RKO (cell line): ENCODE measurements at regions not wholly inside any gene's neighbourhood (a gene's known extent, or its start where the extent isn't known, plus 50 kb on each side); places are given as distances from the start of the nearest gene placed in this dataset.
A peak's percentile ranks its signal among the peaks of the same experiment; 100 is the strongest.
"Not testable (repeated sequence)": the region's sequence is repeated elsewhere in the genome, so short reads cannot be mapped to it uniquely, and the experiment has no call there.

Source experiments
- DNase-seq: peaks from one replicate; pipeline ENCODE4 v3.0.0-alpha.2; 2016; ENCODE audit warnings: low spot score

DNA sequence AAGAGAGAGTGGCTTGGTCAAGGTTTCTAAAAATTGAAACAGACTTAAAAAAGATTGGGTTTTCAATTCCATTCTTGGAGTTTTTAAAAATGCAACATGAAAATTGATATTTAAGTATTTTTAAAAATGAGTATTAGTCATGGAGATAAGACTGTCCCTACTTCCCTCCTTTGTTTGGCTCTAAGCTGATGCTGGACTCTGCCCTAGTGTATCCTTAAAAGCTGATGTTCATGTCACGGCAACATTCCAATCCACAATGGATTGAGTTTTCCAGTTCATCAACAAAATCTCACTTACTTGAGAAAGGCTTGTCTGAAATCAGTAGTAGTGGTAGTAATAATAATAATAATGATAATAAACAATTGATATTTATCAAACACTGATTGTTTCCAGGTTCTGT, 119.0 kb upstream of the SLC38A2 start:
- no peak for DNase-seq

DNA sequence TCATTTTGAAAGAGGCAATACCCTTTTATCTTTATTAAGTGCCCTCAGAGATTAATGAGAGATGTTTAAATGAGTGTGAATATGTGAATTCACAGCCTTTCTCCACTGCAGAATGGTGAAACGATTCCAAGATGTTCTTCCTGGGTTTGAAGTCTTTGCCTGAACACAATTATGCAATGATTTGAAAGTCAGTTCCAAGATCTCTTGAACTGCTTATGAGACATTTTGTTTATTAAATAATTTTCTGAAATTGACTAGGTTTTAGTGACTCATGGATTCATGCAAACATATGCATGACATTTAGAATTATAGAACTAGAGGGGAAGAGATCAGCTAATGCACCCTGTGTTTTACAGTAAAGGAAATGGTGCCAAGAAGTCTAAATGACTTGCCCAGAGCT, 118.1 kb upstream of the SLC38A2 start:
- no peak for DNase-seq

DNA sequence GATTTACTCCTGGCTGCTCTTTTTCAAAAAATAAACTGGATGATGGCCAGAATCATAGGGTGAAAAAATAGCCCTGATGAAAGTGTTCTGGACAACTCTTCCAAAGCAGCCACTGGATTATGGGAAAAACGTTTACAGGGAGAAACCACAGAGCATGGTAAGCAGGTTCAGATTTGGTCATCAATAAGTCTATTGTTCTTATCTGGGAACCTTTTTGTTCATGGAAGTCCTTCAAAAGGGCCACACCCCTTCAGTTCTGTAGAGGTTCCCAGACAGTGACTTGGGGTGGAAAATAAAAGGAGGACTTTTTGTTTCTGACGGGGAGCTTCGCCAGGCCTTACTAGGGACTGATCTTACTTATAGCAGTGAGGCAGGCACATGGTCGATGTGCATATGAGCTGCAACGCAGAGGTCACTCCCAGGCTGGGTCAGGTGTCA, 117.4 kb upstream of the SLC38A2 start:
- no peak for DNase-seq

DNA sequence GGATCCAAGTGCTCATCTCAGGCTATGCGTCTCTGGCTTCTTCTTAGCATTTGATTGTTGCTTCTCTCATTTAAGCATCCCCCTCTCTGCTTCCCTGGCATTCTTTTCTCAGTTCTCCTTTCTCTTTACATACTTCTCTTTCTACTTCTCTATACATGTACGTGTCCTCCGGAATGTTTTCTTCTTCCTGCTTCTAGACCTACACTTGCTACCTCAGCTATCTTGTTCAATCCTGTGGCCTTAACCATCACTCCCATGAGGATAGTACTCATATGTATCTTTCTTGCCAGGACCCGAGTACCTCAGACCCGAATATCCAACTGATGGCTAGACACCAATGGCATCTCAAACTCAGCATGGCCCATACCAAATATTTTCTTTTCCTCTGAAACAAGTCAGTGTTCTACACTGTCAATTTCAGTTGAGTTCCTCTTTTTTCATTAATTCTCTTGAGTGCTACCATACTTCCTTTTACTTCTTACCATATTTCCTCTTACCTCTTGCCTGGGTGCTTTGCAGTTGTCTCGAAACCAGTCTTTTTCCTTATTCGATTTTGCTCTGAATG, 115.1 kb upstream of the SLC38A2 start:
- DNase-seq, result no peak

DNA sequence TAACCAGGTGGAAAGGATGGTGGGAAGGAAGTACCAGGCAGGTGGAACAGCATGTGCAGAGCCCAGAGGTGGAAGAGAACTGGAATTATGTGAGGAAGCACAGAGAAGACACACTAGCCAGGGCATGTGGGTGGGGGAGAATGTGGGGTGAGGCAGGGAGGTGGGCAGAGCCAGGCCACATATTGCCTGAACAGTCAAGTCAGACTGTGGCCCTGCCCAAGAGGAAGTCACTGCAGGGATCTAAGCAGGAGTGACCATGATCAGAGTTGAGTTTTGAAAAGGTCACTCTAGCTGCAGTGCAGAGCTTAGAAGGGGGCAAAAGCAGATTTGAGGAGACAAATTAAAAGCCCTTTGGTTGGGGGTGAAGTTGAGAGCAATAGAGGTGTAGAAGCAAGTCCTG, 114.0 kb upstream of the SLC38A2 start:
- DNase-seq, result no peak

DNA sequence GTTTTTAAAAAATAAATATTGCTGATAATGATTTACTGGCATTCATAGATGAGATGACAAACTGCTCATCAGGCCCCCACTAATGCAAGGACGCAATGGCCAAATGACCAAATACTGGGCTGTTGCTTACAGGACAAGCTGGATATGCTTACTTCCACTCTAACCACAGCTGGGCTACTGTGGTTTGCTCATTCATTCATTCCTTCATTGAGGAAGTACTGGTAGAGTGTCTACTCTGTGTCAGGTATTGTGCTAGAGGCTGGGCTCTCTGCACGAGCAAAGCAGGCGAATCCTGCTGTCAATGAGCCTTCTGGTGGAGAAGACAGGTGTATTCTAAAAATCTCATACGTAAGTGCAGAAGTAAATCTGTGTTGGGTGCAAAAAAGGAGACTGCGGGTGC, 113.3 kb upstream of the SLC38A2 start:
- no peak for DNase-seq

DNA sequence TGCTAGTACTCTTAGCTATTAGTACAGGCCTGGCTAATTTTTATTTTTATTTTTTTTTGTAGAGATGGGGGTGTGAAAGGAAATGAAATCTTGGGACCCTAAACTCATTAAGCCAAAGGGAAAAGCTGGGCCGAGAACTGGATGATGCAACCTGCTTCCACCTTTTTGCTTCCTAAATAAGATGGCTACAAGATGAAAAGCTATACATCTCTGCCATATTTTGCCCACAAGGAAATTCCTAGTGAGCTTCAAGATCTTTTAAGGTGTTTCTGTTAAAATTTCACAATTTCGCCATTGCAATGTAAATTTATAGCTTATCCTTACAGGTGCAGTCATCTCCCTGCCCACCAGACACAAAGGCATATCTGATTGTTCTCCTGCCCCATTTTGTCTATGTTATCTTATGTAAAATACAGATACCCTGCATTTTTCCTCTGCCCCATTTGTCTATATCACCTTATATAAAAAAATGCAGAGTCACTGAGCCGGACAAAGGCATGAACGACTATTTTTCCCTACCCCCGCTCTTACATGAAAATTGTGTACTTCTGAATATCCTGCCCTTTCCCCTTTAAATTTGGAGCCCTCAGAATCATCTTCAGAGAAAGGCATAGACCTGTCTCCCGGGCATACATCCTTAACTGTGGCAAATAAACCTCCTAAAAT, 112.0 kb upstream of the SLC38A2 start:
- no peak for DNase-seq

DNA sequence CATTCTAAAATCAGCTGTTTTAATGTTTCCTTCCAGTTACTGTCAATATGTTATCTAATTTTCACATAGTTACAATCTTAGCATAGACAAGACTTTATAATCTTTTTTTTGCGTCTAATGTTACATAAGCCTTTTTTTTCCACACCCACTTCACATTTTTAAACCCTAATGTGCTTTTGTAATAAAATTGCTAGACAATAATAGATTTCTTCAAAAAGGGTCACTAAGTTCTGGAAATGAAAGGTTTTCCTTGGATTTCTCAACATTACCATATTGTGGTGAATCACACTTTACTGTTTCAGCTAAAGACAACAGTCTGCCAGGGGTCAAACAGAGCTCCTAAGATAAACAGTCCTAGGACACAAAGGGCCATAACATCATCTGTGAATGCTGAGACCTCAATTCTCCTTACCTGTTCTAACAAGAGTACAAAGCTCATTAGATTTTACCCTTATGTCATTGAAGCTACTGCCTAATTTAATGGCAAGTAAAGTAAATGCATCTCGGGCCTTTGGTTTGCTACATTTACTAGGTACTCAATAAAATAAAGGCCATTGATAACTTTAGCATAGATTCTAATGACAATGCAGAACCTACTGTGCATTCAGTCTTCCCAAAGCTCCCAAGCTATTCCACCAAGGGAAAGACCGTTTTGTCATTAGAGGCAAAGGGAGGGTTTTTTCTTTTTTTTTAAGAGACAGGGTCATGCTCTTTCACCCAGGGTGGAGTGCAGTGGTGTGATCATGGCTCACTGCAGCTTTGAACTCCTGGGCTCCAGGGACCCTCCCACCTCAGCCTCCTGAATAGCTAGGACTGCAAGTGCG, 111.2 kb upstream of the SLC38A2 start:
- no peak for DNase-seq

DNA sequence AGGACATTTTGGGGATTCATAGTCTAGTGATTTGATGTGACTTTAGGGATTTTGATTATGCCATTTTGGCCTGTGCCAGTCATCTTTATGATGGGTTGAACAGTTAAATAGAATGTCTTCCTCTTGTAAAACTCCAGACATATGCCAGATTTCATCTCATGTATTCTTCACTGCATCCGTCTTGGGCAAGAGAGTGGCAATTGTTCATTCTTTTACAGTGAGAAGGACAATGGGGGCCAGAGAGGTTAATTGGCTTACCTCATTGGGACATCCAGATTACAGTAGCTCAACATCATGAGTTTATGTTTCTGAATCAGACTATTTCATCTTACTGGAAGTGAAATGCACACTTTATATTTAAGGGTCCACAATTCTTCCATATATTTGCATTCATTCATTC, 108.2 kb upstream of the SLC38A2 start:
- DNase-seq, result no peak

DNA sequence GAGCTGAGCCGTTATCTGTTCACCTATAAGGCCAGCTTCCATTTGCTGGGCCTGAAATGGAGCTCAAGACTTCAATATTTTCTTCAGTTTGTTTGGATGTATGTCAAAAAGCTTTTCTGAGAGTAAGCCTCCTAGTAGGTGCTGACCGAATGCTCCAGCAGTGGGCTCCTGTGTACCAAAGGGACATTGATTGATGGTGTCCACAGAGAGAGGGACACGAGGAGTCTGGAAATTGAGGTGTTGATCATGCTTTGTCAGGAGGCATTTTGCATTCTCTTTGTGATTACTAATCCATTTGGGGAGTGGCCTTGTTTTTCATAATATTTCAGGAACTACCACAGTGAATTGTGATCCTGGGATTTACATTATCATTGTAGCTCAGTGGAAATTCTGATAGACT, 107.7 kb upstream of the SLC38A2 start:
- DNase-seq, result no peak

DNA sequence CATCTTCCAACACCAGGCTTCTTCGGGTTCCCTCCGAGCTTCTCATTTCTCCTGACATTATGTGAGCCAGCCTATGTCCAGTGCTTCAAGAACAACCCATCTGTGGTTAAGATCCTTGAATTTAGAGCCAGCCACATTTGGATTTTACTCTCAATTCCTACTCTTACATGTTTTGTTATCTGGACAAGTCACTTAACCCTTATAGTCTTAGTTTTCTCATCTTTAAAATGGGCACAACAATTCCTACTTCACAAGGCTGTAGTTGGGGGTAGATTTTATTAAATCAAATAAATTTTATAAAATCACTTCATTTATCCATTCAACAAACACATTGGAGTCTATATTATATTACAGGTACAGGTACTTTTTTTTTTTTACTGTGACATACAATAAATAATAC, 105.5 kb upstream of the SLC38A2 start:
- no peak for DNase-seq

DNA sequence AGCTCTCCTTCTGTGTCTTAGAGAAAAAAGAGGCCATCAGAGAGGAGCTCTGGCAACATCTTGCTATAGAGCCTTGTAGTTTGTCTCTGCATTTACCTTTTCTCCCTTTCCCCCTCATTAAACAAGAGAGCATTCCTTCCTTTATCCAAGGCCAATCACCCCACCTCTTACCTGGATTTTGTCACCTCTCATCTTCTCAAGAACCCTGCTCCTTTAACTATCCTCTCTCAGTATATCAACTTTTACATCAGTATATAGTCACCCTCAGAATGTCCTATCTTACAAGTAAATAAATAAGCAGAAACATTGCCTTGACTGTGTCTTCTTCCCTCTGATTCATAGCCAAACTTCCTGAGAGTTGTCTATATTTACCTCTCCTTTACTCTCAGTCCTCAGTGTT, 105.0 kb upstream of the SLC38A2 start:
- DNase-seq, result no peak

DNA sequence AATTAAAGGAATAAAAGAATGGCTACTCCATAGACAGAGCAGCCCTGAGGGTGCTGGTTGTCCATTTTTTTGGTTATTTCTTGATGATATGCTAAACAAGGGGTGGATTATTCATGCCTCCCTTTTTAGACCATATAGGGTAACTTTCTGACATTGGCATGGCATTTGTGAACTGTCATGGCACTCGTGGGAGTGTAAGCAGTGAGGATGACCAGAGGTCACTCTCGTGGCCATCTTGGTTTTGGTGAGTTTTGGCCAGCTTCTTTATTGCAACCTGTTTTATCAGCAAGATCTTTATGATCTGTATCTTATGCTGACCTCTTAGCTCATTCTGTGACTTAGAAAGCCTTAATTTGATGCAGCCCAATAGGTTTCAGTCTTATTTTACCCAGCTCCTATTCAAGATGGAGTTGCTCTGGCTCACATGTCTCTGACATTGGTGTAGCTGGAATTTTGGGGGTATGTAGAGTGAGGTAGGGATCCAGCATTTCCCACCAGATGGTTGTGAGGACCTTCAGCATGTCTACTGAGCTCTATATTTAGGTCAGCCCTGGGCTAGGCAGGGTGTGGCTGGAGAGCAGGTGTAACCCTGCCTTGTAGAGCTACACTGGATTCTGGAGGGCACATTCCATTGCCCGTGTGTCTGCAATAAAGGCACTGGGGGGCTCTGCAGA, 103.5 kb upstream of the SLC38A2 start:
- no peak for DNase-seq

DNA sequence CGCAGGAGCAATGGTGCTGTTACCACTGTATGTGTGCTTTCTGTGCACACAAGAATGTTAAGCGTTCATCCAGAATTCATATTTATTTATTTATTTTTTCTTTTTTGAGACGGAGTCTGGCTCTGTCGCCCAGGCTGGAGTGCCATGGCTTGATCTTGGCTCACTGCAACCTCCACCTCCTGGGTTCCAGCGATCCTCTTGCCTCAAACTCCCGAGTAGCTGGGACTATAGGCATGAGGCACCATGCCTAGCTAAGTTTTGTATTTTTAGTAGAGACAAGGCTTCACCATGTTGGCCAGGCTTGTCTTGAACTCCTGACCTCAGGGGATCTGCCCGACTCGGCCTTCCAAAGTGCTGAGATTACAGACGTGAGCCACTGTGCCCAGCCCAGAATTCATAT, 101.8 kb upstream of the SLC38A2 start:
- not testable (repeated sequence) for DNase-seq

DNA sequence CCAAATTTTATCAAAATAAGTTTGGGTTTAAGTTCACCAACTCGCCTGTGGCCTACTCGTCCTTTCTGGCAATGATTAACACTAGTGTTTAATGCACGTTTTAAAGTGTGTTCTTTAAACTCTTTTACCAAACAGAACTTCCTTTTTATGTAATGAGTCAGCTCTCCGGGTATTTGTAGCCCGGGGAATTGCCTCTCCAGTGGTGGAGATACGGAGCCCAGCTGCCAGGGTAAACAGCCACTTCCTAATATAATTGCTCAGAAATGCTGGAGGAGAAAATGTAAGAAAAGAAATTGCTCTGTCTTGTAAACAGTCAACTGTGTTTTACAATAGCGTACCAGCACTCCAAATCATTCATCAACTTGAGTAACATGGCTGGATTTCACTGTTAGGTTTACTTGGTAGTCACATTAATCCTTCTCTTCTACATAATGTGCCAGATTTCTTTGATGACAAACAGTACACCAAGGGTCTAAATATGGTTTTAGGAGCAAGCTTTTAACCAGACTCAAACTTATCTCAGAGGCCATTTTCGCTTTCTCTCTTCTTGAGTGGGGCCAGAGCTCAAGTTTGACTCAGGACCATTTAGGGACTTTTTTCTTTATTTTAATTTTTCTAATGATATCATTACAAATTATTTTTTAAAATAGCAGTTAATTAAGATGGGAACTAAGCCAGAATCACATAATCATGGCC, 101.2 kb upstream of the SLC38A2 start:
- peak; percentile 40 for DNase-seq

DNA sequence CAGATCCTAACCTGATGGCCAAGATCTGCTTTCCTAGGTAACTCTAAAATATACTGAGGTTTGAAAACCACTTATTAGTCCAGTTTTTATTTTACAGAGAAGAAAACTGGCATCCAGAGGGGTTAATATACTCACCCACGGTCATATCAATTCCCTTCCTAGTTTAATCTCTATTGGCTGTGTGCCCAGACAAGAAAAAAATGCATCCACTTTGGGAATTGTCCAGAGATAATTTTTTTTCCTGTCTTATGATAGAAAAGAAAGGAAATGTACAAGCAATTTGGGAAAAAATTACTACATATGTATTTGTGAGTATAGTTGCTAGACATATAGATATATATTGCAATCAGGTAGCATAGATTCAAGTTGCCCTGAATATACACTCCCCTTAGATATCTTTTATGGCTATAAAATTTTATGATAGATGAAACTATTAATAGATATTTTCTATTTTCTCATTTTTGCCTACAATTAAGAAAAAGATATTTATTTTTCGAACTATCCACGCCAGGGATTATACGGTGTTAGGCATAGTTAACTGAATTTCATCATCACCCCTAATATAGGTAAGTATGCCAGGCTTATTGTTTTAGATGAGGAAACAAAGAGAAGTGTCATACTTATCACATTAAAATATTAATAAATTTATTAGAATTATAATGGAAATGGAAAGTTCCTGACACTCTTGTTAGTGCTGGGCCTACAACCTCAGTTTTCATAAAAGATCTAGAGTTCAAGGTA, 100.5 kb upstream of the SLC38A2 start:
- no peak for DNase-seq

DNA sequence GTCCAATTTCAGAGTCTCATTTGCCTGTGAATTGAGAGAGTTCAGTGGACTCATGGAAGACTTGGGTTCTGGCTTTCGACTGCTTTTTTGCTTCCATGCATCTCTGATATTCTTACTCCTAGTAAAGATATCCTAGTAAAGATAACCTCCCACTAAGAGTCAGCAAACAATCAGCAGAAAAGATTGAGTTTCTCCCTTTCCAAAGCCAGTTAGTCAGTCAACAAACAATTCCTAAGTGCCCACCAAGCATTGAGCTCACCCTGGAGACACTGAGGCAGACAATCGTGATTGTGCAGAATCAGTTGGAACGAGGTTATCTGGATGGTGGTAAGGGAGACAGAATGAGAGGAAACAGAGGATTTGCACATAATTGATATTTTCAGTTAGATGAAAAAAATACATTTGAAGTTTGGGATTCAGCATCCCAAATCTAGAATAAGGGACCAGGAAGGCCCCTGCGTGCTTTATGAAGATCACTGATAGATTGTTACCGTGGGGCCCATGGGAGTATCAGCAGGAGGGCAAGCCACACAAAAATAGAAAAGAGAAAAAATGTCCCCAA, 99.7 kb upstream of the SLC38A2 start:
- no peak for DNase-seq

DNA sequence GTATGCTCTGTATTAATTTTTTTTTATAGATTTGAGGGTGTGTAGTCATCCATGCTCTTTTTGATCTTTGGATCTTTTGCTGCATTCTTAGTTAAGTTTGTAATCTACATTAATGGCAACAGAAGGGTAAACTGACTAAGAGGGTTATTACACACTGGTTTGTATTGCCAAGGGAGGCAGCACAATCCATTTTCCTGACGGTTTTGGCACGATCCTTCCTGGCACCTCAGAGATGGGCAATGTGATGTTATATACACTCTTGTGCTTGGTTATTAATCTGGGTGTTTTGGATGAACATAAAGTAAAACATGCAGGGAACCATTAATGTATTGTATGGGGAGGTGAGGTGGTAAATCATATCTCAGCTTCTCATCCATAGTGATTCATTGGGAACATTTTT, 98.8 kb upstream of the SLC38A2 start:
- no peak for DNase-seq

DNA sequence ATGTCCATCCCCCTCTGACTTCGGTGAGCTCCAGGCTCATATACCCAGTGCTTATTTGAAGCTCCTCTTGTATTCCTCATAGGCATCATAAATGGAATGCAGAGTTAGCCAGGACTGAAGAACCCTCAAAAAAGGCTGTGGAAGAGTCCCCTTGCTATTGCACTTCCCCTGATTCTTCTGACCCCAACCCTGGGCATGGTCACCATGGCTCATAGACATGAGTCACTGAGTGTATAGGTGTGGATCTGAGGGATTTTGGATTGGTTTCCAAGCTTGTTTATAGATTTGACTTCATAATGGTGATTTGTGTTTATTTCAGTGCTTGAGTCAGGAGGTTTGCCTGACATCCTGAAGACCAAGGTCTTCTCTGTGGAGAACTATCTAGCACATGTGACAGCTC, 98.4 kb upstream of the SLC38A2 start:
- peak; percentile 20 for DNase-seq

DNA sequence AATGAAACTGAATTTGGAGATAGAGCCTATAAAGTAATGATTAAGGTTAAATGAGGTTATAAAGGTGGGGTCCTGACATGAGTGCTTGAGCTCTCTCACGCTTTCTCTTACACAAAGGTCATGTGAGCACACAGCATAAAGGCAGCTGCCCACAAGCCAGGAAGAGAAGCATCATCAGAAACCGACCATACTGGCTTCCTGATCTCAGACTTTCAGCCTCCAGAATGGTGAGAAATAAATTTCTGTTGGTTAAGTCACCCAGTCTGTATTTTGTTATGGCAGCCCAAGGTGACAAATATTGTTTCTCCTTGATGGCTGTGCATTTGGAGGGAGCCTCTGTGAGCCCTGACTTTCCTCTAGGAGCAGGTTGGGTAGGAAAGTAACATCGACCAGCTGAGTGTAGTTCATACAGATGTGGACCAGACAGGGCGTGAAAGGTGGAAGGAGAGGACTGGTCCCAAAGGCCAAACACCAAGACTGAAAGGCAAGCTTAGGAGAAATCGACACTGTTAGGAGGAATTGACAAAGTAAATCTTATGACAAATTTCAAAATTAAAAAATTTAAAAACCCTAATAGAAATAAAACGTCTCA, 97.6 kb upstream of the SLC38A2 start:
- DNase-seq, result no peak

DNA sequence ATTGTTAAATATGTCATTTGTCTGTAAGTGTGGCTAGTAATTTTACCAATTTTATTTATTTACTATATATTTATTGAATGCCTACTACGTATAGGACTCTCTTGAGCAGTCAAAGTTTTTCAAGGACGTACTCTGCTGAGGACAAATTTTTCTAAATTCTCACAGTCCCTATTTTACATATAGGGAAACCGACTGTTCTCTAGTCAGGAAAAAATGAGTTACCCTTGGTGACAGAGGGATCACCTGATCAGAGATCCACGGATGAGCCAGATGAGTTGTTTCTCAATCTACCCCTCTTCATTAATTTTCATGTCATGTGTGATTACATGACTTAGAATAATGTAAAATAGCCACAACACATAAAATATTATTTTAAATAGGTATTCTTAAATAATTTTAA, 96.2 kb upstream of the SLC38A2 start:
- no peak for DNase-seq
